Panc1 (cell line): ENCODE measurements at regions not wholly inside any gene's neighbourhood (a gene's known extent, or its start where the extent isn't known, plus 50 kb on each side); places are given as distances from the start of the nearest gene placed in this dataset.

ENCODE experiments used
- CTCF ChIP-seq: fragments of 450-650 bp; IDR thresholded peaks from 2 replicates; pipeline ENCODE4 v1.5.1; 2017; ENCODE audit warnings: mild to moderate bottlenecking
- POLR2AphosphoS5 ChIP-seq: IDR thresholded peaks from 2 replicates; pipeline ENCODE4 v1.6.1; 2012; ENCODE audit warnings: mild to moderate bottlenecking, low read depth, low read length, moderate library complexity
- REST ChIP-seq, 2 experiments: IDR thresholded peaks; 2 replicates each; pipeline ENCODE4 v1.6.1; 2011 to 2012; ENCODE audit warnings: low read depth in 2 of 2, control low read depth in 1 of 2, low read length in 1 of 2, mild to moderate bottlenecking in 1 of 2, moderate library complexity in 1 of 2; ENCODE audit not compliant: insufficient read depth in 1 of 2

GRCh38 chr5:77569409-77569808 is 69.1 kb downstream of the OTP start:
- no peak for TF ChIP-seq CTCF
- no peak for TF ChIP-seq REST (IDR thresholded peaks at IDR 0.05; ENCODE audit: insufficient read depth in 1 of 2, low read depth in 2 of 2, low read length in 1 of 2)
- TF ChIP-seq POLR2AphosphoS5 = no peak
